Thyroid gland (tissue), 4 donors: ENCODE measurements at regions not wholly inside any gene's neighbourhood (a gene's known extent, or its start where the extent isn't known, plus 50 kb on each side); places are given as distances from the start of the nearest gene placed in this dataset.

Experiments
- CTCF ChIP-seq, 6 experiments: fragments of 200-600 bp in 3 of 6; fragments of 450-650 bp in 3 of 6; sonication (generic) in 3 of 6; IDR thresholded peaks; one replicate each; pipeline ENCODE4 v1.5.1; 2016 to 2019; ENCODE audit warnings: antibody characterized with exemption in 6 of 6, mild to moderate bottlenecking in 2 of 6, inconsistent platforms in 1 of 6, moderate library complexity in 1 of 6
- POLR2A ChIP-seq, 2 donors: fragments of 450-650 bp; IDR thresholded peaks; one replicate each; pipeline ENCODE4 v1.6.1; 2017; ENCODE audit warnings: antibody characterized with exemption in 2 of 2, mild to moderate bottlenecking in 2 of 2, moderate library complexity in 1 of 2

- TF ChIP-seq CTCF (IDR thresholded peaks at IDR 0.05) (no peak), POLR2A (IDR thresholded peaks at IDR 0.05) (no peak)
These were observed 50.0 kb upstream of the N4BP1 start for GRCh38 chr16:48659940-48660339.
